ENCODE measurements at regions not wholly inside any gene's neighbourhood (a gene's known extent, or its start where the extent isn't known, plus 50 kb on each side); places are given as distances from the start of the nearest gene placed in this dataset.

- no peak overlapping the region for H3K27ac ChIP-seq
- H3K9me3 ChIP-seq: no peaks in the 10 kb centered on the region
- no peak for TF ChIP-seq CTCF (IDR thresholded peaks at IDR 0.05)
- no peak for TF ChIP-seq EP300 (IDR thresholded peaks at IDR 0.05)
- no peak for TF ChIP-seq POLR2AphosphoS5 (IDR thresholded peaks at IDR 0.05)
- no peak for TF ChIP-seq POLR2A (IDR thresholded peaks at IDR 0.05)
- H3K36me3 ChIP-seq: no peaks in the 10 kb centered on the region
- H3K27me3 ChIP-seq: no peaks in the 10 kb centered on the region
- H3K4me3 ChIP-seq: no peak overlapping the region
- no peaks in the 10 kb centered on the region for H3K4me1 ChIP-seq
- no peak for DNase-seq
- intact Hi-C loops (cut with DNase I; ENCODE audit: low total_unique reads): no loop called here
Measured at GRCh38 chr6:94251878-94252277, 832.5 kb upstream of the EPHA7 start.

- 81 to 91% (median 88%) methylated on average over 4 of the region's 4 CpGs for WGBS, 5 donors
- Histone ChIP-seq H3K27ac (no peak overlapping the region), H3K36me3 (no peaks in the 10 kb centered on the region), H3K4me3 (no peak overlapping the region), H3K9me3 (no peaks in the 10 kb centered on the region), H3K4me1 (no peaks in the 10 kb centered on the region), H3K27me3 (no peaks in the 10 kb centered on the region)
- no peak for DNase-seq
- TF ChIP-seq CTCF (IDR thresholded peaks at IDR 0.05): no peak
- no peak for TF ChIP-seq POLR2AphosphoS5 (IDR thresholded peaks at IDR 0.05)
- no peak for TF ChIP-seq EP300 (IDR thresholded peaks at IDR 0.05)
- TF ChIP-seq POLR2A (IDR thresholded peaks at IDR 0.05): no peak
- intact Hi-C loops (cut with DNase I; ENCODE audit: low total_unique reads): no loop called here
Measured at GRCh38 chr6:94245395-94245794, 826.0 kb upstream of the EPHA7 start.

GRCh38 chr6:94238868-94239267 is 819.5 kb upstream of the EPHA7 start:
- no peaks in the 10 kb centered on the region for H3K27me3 ChIP-seq
- DNase-seq: no peak
- no peaks in the 10 kb centered on the region for H3K4me1 ChIP-seq
- H3K36me3 ChIP-seq: no peaks in the 10 kb centered on the region
- intact Hi-C loops (cut with DNase I; ENCODE audit: low total_unique reads): no loop called here
- no peak overlapping the region for H3K4me3 ChIP-seq
- no peak overlapping the region for H3K27ac ChIP-seq
- WGBS, 5 donors: 21 to 33% (median 30%) methylated on average over 1 of the region's 1 CpG
- TF ChIP-seq POLR2A (IDR thresholded peaks at IDR 0.05) (no peak), EP300 (IDR thresholded peaks at IDR 0.05) (no peak), POLR2AphosphoS5 (IDR thresholded peaks at IDR 0.05) (no peak), CTCF (IDR thresholded peaks at IDR 0.05) (no peak)
- H3K9me3 ChIP-seq: no peaks in the 10 kb centered on the region

GRCh38 chr6:94227741-94228140 is 808.4 kb upstream of the EPHA7 start:
- H3K4me3 ChIP-seq: no peak overlapping the region
- H3K9me3 ChIP-seq: no peaks in the 10 kb centered on the region
- intact Hi-C loops (cut with DNase I; ENCODE audit: low total_unique reads): no loop called here
- TF ChIP-seq EP300 (IDR thresholded peaks at IDR 0.05) (no peak), POLR2AphosphoS5 (IDR thresholded peaks at IDR 0.05) (no peak), CTCF (IDR thresholded peaks at IDR 0.05) (no peak), POLR2A (IDR thresholded peaks at IDR 0.05) (no peak)
- no peaks in the 10 kb centered on the region for H3K4me1 ChIP-seq
- no peak overlapping the region for H3K27ac ChIP-seq
- H3K27me3 ChIP-seq: no peaks in the 10 kb centered on the region
- WGBS, 5 donors: 52 to 81% (median 61%) methylated on average over 4 of the region's 4 CpGs
- DNase-seq: no peak
- H3K36me3 ChIP-seq: no peaks in the 10 kb centered on the region
